ENCODE measurements at regions not wholly inside any gene's neighbourhood (a gene's known extent, or its start where the extent isn't known, plus 50 kb on each side); places are given as distances from the start of the nearest gene placed in this dataset.
A peak's percentile ranks its signal among the peaks of the same experiment; 100 is the strongest.

GRCh38 chr5:90267646-90268045, 141.9 kb downstream of the CETN3 start:
- H3K4me3 ChIP-seq = no peak overlapping the region

GRCh38 chr5:90265545-90265857, 144.1 kb downstream of the CETN3 start:
- H3K27me3 ChIP-seq = no peaks in the 10 kb centered on the region
- TF ChIP-seq, protein P1, sequence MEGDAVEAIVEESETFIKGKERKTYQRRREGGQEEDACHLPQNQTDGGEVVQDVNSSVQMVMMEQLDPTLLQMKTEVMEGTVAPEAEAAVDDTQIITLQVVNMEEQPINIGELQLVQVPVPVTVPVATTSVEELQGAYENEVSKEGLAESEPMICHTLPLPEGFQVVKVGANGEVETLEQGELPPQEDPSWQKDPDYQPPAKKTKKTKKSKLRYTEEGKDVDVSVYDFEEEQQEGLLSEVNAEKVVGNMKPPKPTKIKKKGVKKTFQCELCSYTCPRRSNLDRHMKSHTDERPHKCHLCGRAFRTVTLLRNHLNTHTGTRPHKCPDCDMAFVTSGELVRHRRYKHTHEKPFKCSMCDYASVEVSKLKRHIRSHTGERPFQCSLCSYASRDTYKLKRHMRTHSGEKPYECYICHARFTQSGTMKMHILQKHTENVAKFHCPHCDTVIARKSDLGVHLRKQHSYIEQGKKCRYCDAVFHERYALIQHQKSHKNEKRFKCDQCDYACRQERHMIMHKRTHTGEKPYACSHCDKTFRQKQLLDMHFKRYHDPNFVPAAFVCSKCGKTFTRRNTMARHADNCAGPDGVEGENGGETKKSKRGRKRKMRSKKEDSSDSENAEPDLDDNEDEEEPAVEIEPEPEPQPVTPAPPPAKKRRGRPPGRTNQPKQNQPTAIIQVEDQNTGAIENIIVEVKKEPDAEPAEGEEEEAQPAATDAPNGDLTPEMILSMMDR (IDR thresholded peaks at IDR 0.05) = no peak
- TF ChIP-seq POLR2A (IDR thresholded peaks at IDR 0.05) = no peak
- TF ChIP-seq EP300 (IDR thresholded peaks at IDR 0.05) = no peak
- TF ChIP-seq POLR2AphosphoS5 (IDR thresholded peaks at IDR 0.05) = no peak
- H3K4me3 ChIP-seq = no peak overlapping the region
- 0% methylated on average over 1 of the region's 1 CpG for WGBS, 2 donors (ENCODE audit: low coverage in 1 of 2)
- no peak for ATAC-seq
- H3K9me3 ChIP-seq = no peaks in the 10 kb centered on the region
- H3K36me3 ChIP-seq = no peaks in the 10 kb centered on the region
- H3K4me1 ChIP-seq = peaks cover 0 to 12% (median 0%) of the 10 kb centered on the region in 3 donors
- H3K27ac ChIP-seq = no peak overlapping the region

More at GRCh38 chr5:90267646-90268045, 141.9 kb downstream of the CETN3 start:
- peaks cover 0 to 12% (median 0%) of the 10 kb centered on the region in 3 donors for H3K4me1 ChIP-seq
- 63 to 75% methylated on average over 8 of the region's 8 CpGs for WGBS, 2 donors (ENCODE audit: low coverage in 1 of 2)
- H3K27me3 ChIP-seq = no peaks in the 10 kb centered on the region
- no peak for ATAC-seq
- H3K36me3 ChIP-seq = no peaks in the 10 kb centered on the region
- no peaks in the 10 kb centered on the region for H3K9me3 ChIP-seq
- TF ChIP-seq POLR2AphosphoS5 (IDR thresholded peaks at IDR 0.05) (no peak), EP300 (IDR thresholded peaks at IDR 0.05) (no peak), POLR2A (IDR thresholded peaks at IDR 0.05) (no peak)
- TF ChIP-seq, protein P1 (IDR thresholded peaks at IDR 0.05) = no peak
- no peak overlapping the region for H3K27ac ChIP-seq

DNA sequence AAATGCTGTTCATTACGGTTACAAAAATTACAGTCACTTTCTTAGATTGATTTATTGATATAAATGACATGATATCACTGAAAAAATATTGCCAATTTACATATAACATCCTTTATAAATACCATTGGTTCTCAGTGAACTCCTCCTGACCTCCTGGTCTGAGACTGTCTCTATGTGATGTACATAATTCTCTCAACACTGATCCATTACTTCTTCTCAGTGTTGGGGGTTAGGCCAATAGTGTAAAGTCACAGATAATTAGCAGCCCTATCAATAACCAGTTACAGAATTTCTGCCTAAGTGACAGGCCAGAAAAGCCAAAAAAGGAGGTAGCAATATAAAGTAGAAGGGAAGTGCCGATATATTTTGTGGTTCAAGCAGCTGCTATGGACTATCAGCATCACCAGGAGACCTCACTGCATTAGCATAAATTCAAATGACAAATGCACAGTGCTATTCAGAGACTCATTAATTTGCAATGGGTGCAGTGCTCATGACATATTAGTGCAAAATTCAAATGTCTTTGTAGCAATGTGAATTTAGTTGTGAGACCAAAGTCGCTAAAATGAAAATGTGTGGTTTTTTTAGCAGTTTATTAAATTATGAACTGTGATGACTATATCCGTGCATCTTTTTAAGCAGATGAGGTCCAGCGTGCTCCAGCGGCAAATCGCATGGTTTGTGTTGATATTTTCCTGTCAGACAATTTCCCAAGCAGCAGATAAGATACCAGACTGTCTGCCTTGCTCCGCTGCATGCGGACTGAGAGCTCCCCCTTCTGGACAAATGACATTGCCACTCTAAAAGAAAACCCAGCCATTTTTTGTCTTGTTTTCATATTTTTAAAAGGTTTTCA, 144.6 kb downstream of the CETN3 start:
- no peaks in the 10 kb centered on the region for H3K36me3 ChIP-seq
- H3K27ac ChIP-seq = no peak overlapping the region
- no peak overlapping the region for H3K4me3 ChIP-seq
- TF ChIP-seq POLR2AphosphoS5 (IDR thresholded peaks at IDR 0.05) (no peak), EP300 (IDR thresholded peaks at IDR 0.05) (no peak), POLR2A (IDR thresholded peaks at IDR 0.05) (no peak)
- TF ChIP-seq, protein P1 (IDR thresholded peaks at IDR 0.05) = peak; percentile 71 to 94 (median 81)
- 23 to 40% methylated on average over 6 to 9 of the region's 9 CpGs for WGBS, 2 donors (ENCODE audit: low coverage in 1 of 2)
- no peaks in the 10 kb centered on the region for H3K9me3 ChIP-seq
- peaks cover 0 to 12% (median 0%) of the 10 kb centered on the region in 3 donors for H3K4me1 ChIP-seq
- no peaks in the 10 kb centered on the region for H3K27me3 ChIP-seq
- ATAC-seq = no peak

DNA sequence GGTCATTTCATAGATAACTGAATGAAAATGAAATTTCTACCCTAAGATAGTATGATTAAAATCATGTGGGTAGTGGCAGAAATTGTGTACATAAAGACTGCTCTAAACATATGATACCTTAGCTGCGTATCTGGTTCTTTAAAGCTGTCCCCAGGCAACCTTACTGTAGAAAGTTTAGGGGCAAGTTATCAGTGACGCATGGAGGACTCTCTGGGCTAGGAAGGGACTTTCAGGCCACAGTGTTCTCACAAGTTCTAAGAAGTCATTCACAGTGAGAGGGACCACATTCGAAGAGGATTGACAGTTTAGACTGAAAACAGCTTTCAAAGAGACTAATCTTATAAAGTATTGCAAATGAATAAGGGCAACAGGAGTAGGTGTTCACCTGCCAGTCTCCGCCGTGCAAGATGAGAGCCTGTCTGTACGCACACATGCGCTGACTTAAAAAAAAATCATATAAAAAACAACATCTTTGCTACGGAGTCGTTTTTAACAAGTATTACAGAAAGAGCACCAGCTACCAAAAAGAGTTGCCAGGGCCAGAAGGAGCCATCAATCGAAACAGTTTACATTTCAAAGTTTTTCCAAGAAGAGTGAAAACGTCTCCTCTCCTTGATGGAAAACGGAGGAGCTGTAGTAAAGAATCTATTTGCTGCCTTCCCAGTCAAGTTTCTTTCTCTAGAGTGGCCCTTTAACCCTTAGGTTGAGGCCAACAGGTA, 146.3 kb downstream of the CETN3 start:
- Histone ChIP-seq H3K4me3 (no peak overlapping the region), H3K27me3 (no peaks in the 10 kb centered on the region), H3K36me3 (no peaks in the 10 kb centered on the region), H3K9me3 (no peaks in the 10 kb centered on the region), H3K4me1 (peaks cover 0 to 12% (median 0%) of the 10 kb centered on the region in 3 donors), H3K27ac (no peak overlapping the region)
- no peak for ATAC-seq
- 66 to 69% methylated on average over 9 to 12 of the region's 12 CpGs for WGBS, 2 donors (ENCODE audit: low coverage in 1 of 2)
- TF ChIP-seq POLR2A (IDR thresholded peaks at IDR 0.05) (no peak), EP300 (IDR thresholded peaks at IDR 0.05) (no peak), POLR2AphosphoS5 (IDR thresholded peaks at IDR 0.05) (no peak)
- TF ChIP-seq, protein P1 (IDR thresholded peaks at IDR 0.05) = no peak
